ENCODE measurements at regions not wholly inside any gene's neighbourhood (a gene's known extent, or its start where the extent isn't known, plus 50 kb on each side); places are given as distances from the start of the nearest gene placed in this dataset.

- TF ChIP-seq CTCF (IDR thresholded peaks at IDR 0.05) (peak in 2 of 6 experiments; percentile 30 to 44), POLR2A (IDR thresholded peaks at IDR 0.05) (no peak)
Measured at GRCh38 chr2:107380912-107381311, 445.8 kb upstream of the RGPD4 start.

Measured in esophagus squamous epithelium (tissue), 4 donors.